Uterus (tissue), 2 donors: ENCODE measurements at regions not wholly inside any gene's neighbourhood (a gene's known extent, or its start where the extent isn't known, plus 50 kb on each side); places are given as distances from the start of the nearest gene placed in this dataset.

Experiments
- POLR2A ChIP-seq, 2 donors: fragments of 450-650 bp; IDR thresholded peaks; one replicate each; pipeline ENCODE4 v1.6.1; 2016; ENCODE audit warnings: antibody characterized with exemption in 2 of 2, mild to moderate bottlenecking in 1 of 2, moderate library complexity in 1 of 2
- TF ChIP-seq, protein P1 (sequence below), 4 experiments: fragments of 200-600 bp in 2 of 4; fragments of 450-650 bp in 2 of 4; sonication (generic) in 2 of 4; IDR thresholded peaks; one replicate each; pipeline ENCODE4 v1.5.1; 2016 to 2019; ENCODE audit warnings: antibody characterized with exemption in 4 of 4, mild to moderate bottlenecking in 2 of 4, moderate library complexity in 1 of 4

DNA sequence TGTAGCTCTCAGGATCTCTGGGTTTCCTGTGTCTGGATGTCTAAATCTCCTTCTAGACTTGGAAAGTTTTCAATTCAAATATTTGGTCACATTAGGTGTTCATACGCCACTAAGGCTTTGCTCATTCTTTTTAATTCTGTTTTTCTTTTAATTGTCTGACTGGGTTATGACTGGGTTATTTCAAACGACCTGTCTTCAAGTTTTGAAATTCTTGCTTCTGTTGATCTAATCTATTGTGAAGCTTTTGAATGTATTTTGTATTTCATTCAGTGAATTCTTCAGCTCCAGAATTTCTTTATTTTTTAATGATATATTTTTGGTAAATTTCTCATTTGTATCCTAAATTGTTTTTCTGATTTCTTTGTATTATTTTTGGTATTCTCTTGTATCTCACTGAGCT lies 81.0 kb upstream of the PCDH10 start:
- TF ChIP-seq POLR2A (IDR thresholded peaks at IDR 0.05): no peak
- TF ChIP-seq, protein P1, sequence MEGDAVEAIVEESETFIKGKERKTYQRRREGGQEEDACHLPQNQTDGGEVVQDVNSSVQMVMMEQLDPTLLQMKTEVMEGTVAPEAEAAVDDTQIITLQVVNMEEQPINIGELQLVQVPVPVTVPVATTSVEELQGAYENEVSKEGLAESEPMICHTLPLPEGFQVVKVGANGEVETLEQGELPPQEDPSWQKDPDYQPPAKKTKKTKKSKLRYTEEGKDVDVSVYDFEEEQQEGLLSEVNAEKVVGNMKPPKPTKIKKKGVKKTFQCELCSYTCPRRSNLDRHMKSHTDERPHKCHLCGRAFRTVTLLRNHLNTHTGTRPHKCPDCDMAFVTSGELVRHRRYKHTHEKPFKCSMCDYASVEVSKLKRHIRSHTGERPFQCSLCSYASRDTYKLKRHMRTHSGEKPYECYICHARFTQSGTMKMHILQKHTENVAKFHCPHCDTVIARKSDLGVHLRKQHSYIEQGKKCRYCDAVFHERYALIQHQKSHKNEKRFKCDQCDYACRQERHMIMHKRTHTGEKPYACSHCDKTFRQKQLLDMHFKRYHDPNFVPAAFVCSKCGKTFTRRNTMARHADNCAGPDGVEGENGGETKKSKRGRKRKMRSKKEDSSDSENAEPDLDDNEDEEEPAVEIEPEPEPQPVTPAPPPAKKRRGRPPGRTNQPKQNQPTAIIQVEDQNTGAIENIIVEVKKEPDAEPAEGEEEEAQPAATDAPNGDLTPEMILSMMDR (IDR thresholded peaks at IDR 0.05): no peak
